ENCODE measurements at regions not wholly inside any gene's neighbourhood (a gene's known extent, or its start where the extent isn't known, plus 50 kb on each side); places are given as distances from the start of the nearest gene placed in this dataset.

DNA sequence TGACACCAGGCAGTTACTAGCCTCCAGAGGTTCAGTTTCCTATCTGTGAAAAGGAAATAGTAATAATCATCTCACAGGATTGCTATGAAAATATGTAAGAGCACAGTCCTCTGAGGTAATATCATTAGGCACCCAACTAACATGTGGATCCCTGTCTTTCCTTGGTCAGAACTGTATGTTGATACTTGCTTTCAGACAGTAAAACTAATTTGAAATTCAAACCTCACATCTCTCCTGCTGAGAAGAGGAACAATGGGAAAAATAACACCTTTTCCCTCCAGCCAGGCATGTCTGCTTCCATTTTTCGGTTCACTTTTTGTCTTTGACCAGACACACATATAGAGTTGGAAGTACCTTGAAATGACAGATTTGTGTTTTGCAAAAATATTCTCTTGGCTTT is 262.7 kb downstream of the IL15 start:
- no peak for TF ChIP-seq POLR2A (IDR thresholded peaks at IDR 0.05)
- TF ChIP-seq, protein P1, sequence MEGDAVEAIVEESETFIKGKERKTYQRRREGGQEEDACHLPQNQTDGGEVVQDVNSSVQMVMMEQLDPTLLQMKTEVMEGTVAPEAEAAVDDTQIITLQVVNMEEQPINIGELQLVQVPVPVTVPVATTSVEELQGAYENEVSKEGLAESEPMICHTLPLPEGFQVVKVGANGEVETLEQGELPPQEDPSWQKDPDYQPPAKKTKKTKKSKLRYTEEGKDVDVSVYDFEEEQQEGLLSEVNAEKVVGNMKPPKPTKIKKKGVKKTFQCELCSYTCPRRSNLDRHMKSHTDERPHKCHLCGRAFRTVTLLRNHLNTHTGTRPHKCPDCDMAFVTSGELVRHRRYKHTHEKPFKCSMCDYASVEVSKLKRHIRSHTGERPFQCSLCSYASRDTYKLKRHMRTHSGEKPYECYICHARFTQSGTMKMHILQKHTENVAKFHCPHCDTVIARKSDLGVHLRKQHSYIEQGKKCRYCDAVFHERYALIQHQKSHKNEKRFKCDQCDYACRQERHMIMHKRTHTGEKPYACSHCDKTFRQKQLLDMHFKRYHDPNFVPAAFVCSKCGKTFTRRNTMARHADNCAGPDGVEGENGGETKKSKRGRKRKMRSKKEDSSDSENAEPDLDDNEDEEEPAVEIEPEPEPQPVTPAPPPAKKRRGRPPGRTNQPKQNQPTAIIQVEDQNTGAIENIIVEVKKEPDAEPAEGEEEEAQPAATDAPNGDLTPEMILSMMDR (IDR thresholded peaks at IDR 0.05), result no peak

DNA sequence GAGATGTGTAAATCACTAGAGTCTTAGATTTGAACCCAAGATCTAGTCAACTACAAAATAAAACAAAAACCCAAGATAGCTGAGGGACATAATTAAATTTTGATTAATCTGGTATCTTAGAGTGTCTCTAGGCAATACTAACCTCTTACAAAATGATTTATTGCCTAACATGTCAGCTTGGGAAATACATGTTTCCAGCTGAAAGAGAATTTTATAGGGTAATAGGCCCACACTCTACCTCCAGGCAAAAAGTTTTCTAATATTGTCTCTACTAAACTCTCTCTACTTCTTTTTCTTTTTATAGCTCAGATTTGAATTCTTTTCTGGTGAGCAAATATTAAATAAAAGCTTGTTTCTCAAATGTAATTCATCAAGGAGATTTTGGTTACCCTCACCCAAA is 263.2 kb downstream of the IL15 start:
- no peak for DNase-seq
- TF ChIP-seq POLR2A (IDR thresholded peaks at IDR 0.05), result no peak
- TF ChIP-seq, protein P1 (IDR thresholded peaks at IDR 0.05), result no peak

More for the DNA sequence above, 262.7 kb downstream of the IL15 start:
- intact Hi-C loops (cut with DNase I), result no loop called here
- Histone ChIP-seq H3K36me3 (no peaks in the 10 kb centered on the region), H3K27me3 (no peaks in the 10 kb centered on the region), H3K4me1 (no peaks in the 10 kb centered on the region), H3K27ac (no peak overlapping the region), H3K9me3 (no peaks in the 10 kb centered on the region), H3K4me3 (replicated peaks in 1 of 3) (no peak overlapping the region)
- no peak for DNase-seq
- 80 to 88% methylated on average over 1 of the region's 1 CpG for WGBS, 2 donors

DNA sequence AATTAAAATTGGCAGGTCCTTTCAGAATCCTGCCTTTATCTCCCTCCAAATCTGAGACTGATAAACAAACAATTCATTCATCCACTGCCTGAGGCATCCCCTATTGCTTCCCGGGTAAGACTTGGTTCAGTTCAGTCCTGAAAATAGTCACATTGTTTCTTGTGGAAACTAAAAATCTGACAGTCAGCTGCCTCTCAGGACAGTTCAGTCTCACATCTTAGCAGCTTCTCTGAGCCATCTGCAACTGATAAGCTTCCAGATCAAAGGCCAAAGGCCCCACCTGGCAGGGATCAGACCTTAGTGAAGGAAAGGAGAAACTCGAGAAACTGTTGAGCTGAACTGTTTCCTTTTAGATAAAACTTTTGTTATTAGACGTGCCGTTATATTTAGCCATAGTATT is 264.5 kb downstream of the IL15 start:
- Histone ChIP-seq H3K27me3 (no peaks in the 10 kb centered on the region), H3K4me3 (replicated peaks in 1 of 3) (no peak overlapping the region), H3K27ac (no peak overlapping the region), H3K36me3 (no peaks in the 10 kb centered on the region), H3K4me1 (no peaks in the 10 kb centered on the region), H3K9me3 (no peaks in the 10 kb centered on the region)
- no peak for TF ChIP-seq POLR2A (IDR thresholded peaks at IDR 0.05)
- TF ChIP-seq, protein P1 (IDR thresholded peaks at IDR 0.05), result no peak
- intact Hi-C loops (cut with DNase I), result no loop called here
- no peak for DNase-seq
- 62 to 64% methylated on average over 4 of the region's 4 CpGs for WGBS, 2 donors

More for the DNA sequence above, 263.2 kb downstream of the IL15 start:
- intact Hi-C loops (cut with DNase I), result no loop called here
- no peaks in the 10 kb centered on the region for H3K27me3 ChIP-seq
- no peaks in the 10 kb centered on the region for H3K9me3 ChIP-seq
- H3K4me1 ChIP-seq, result no peaks in the 10 kb centered on the region
- no peak overlapping the region for H3K4me3 ChIP-seq (replicated peaks in 1 of 3)
- no peaks in the 10 kb centered on the region for H3K36me3 ChIP-seq
- no peak overlapping the region for H3K27ac ChIP-seq

DNA sequence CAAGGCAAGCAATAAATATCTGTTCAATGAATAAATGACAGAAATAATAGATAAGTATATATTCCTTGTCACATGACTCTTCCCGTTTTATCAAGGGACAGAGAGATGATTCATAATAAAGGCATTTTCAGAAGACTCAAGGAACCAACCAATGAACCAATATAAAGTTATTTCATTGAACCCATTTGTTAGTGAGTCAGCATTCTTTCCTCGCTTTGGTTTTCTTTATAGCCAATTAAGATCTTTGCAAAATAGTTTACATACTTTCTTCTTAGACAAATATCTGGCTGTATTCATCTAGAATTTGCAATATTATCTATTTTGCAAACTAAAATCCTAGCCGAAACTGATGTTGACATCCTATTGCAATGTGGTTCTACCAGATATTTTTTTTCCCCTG is 269.4 kb downstream of the IL15 start:
- H3K9me3 ChIP-seq, result no peaks in the 10 kb centered on the region
- no peaks in the 10 kb centered on the region for H3K27me3 ChIP-seq
- H3K27ac ChIP-seq, result no peak overlapping the region
- H3K4me3 ChIP-seq (replicated peaks in 1 of 3), result no peak overlapping the region
- intact Hi-C loops (cut with DNase I), result no loop called here
- no peaks in the 10 kb centered on the region for H3K4me1 ChIP-seq
- TF ChIP-seq, protein P1 (IDR thresholded peaks at IDR 0.05), result no peak
- TF ChIP-seq POLR2A (IDR thresholded peaks at IDR 0.05), result no peak
- DNase-seq, result no peak
- WGBS, 2 donors, result 87 to 90% methylated on average over 3 of the region's 3 CpGs
- no peaks in the 10 kb centered on the region for H3K36me3 ChIP-seq

DNA sequence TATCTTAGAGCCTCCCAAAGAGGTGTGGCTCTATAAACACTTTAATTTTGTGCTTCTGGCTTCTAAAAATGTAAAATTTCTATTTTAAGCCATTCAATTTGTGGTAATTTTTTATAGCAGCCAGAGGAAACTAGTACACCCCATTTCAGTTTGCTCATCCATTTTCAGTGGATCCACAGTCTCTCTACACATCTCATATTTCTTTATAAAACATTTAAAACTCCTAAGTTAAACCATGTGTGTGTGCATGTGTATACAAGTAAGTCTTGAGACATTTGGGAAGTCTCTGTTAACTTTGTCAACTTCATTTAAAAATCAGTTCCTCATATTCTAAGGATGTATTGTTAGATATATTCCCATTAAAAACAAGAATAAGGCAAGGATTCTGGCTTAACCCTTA is 273.2 kb downstream of the IL15 start:
- no peak for DNase-seq
- intact Hi-C loops (cut with DNase I), result no loop called here
- no peak overlapping the region for H3K27ac ChIP-seq
- H3K27me3 ChIP-seq, result no peaks in the 10 kb centered on the region
- H3K4me3 ChIP-seq (replicated peaks in 1 of 3), result no peak overlapping the region
- no peaks in the 10 kb centered on the region for H3K4me1 ChIP-seq
- H3K36me3 ChIP-seq, result no peaks in the 10 kb centered on the region
- no peak for TF ChIP-seq POLR2A (IDR thresholded peaks at IDR 0.05)
- TF ChIP-seq, protein P1 (IDR thresholded peaks at IDR 0.05), result no peak
- no peaks in the 10 kb centered on the region for H3K9me3 ChIP-seq
